ENCODE measurements at regions not wholly inside any gene's neighbourhood (a gene's known extent, or its start where the extent isn't known, plus 50 kb on each side); places are given as distances from the start of the nearest gene placed in this dataset.
"Not testable (repeated sequence)": the region's sequence is repeated elsewhere in the genome, so short reads cannot be mapped to it uniquely, and the experiment has no call there.

- Histone ChIP-seq H3K79me2 (ENCODE audit: insufficient read depth, low read length) (no peaks in the 10 kb centered on the region), H3K36me3 (replicated peaks in 1 of 2; ENCODE audit: control insufficient read depth in 1 of 2, insufficient read depth in 2 of 2, low read length in 2 of 2) (no peaks in the 10 kb centered on the region), H3K4me3 (replicated peaks in 1 of 3; ENCODE audit: low read depth in 2 of 3, low read length in 3 of 3) (no peak overlapping the region), H3K27me3 (ENCODE audit: control insufficient read depth in 2 of 2, insufficient read depth in 2 of 2, low read length in 2 of 2) (no peaks in the 10 kb centered on the region), H3K4me2 (replicated peaks; ENCODE audit: extremely low read depth, low read length, poor library complexity, severe bottlenecking) (no peak overlapping the region), H3K4me1 (ENCODE audit: control insufficient read depth in 1 of 2, insufficient read depth in 2 of 2, low read length in 2 of 2) (no peaks in the 10 kb centered on the region), H3K27ac (ENCODE audit: low read depth in 1 of 2, low read length in 2 of 2) (no peak overlapping the region), H3K9me3 (replicated peaks in 1 of 2; ENCODE audit: control insufficient read depth in 1 of 2, insufficient read depth in 1 of 2, low read length in 2 of 2) (no peaks in the 10 kb centered on the region), H2AFZ (ENCODE audit: insufficient read depth, low read depth, low read length, poor library complexity, severe bottlenecking) (no peak overlapping the region), H4K20me1 (ENCODE audit: insufficient read depth, low read length) (no peaks in the 10 kb centered on the region), H3K9ac (ENCODE audit: insufficient read depth, low read length, poor library complexity, severe bottlenecking) (no peak overlapping the region)
- Mint-ChIP-seq H3K27ac (no peak overlapping the region), H3K36me3 (no peaks in the 10 kb centered on the region), H3K4me1 (no peaks in the 10 kb centered on the region), H3K27me3 (ENCODE audit: low read depth in 3 of 3) (peaks cover 0 to 3% (median 0%) of the 10 kb centered on the region in 3 donors), H3K4me3 (no peak overlapping the region), H3K9me3 (peaks cover 0 to 5% (median 2%) of the 10 kb centered on the region in 7 donors)
- intact Hi-C loops (cut with micrococcal nuclease), result no loop called here
- no CpG with 5 or more reads among the region's 2 CpGs for WGBS (ENCODE audit: insufficient coverage)
- DNase-seq, result no peak
- no peak for TF ChIP-seq CTCF (IDR thresholded peaks at IDR 0.05)
These were observed 512.3 kb downstream of the EDEM1 start for GRCh38 chr3:5699811-5700210.

GRCh38 chr3:5701005-5701404, 513.5 kb downstream of the EDEM1 start:
- 87% methylated on average over 2 of the region's 2 CpGs for WGBS (ENCODE audit: insufficient coverage)
- H3K9me3 Mint-ChIP-seq; H3K4me1 Mint-ChIP-seq; H4K20me1 ChIP-seq (ENCODE audit: insufficient read depth, low read length); H3K9ac ChIP-seq (ENCODE audit: insufficient read depth, low read length, poor library complexity, severe bottlenecking); H3K4me1 ChIP-seq (ENCODE audit: control insufficient read depth in 1 of 2, insufficient read depth in 2 of 2, low read length in 2 of 2); H3K27ac ChIP-seq (ENCODE audit: low read depth in 1 of 2, low read length in 2 of 2); H3K27me3 Mint-ChIP-seq (ENCODE audit: low read depth in 3 of 3); H3K4me2 ChIP-seq (replicated peaks; ENCODE audit: extremely low read depth, low read length, poor library complexity, severe bottlenecking); H3K4me3 ChIP-seq (replicated peaks in 1 of 3; ENCODE audit: low read depth in 2 of 3, low read length in 3 of 3); H3K4me3 Mint-ChIP-seq; H3K9me3 ChIP-seq (replicated peaks in 1 of 2; ENCODE audit: control insufficient read depth in 1 of 2, insufficient read depth in 1 of 2, low read length in 2 of 2); H3K79me2 ChIP-seq (ENCODE audit: insufficient read depth, low read length); H3K36me3 Mint-ChIP-seq; H3K27me3 ChIP-seq (ENCODE audit: control insufficient read depth in 2 of 2, insufficient read depth in 2 of 2, low read length in 2 of 2); H3K36me3 ChIP-seq (replicated peaks in 1 of 2; ENCODE audit: control insufficient read depth in 1 of 2, insufficient read depth in 2 of 2, low read length in 2 of 2); DNase-seq; intact Hi-C loops (cut with micrococcal nuclease); H3K27ac Mint-ChIP-seq; H2AFZ ChIP-seq (ENCODE audit: insufficient read depth, low read depth, low read length, poor library complexity, severe bottlenecking): not testable (repeated sequence)
